Keratinocyte (primary cell): ENCODE measurements at regions not wholly inside any gene's neighbourhood (a gene's known extent, or its start where the extent isn't known, plus 50 kb on each side); places are given as distances from the start of the nearest gene placed in this dataset.

Source experiments
- DNase-seq: peaks from one replicate; pipeline ENCODE4 v3.0.0-alpha.2; 2011; ENCODE audit warnings: low read depth, missing footprints, low spot score
- FAIRE-seq: peaks from 2 replicates; lab custom pipeline; 2011; peaks lifted over from hg19 to GRCh38; lab: Jason Lieb, UNC
- H2AFZ ChIP-seq: 2 replicates; pipeline ENCODE4 v1.6.0; 2012; ENCODE audit warnings: low read length, control low read depth, inconsistent platforms; ENCODE audit not compliant: control insufficient read depth
- H3K27ac ChIP-seq: 2 replicates; pipeline ENCODE4 v1.5.1; 2011; ENCODE audit warnings: low read length; ENCODE audit not compliant: control insufficient read depth, insufficient read depth
- H3K27me3 ChIP-seq: 3 replicates; pipeline ENCODE4 v1.6.0; 2011; ENCODE audit warnings: low read length; ENCODE audit not compliant: control insufficient read depth, insufficient read depth; ENCODE audit errors: extremely low read depth
- H3K36me3 ChIP-seq, 2 experiments: 2 replicates in 1 of 2; 3 replicates in 1 of 2; pipeline ENCODE4 v1.5.1; 2011; ENCODE audit warnings: low read length in 2 of 2, mild to moderate bottlenecking in 1 of 2; ENCODE audit not compliant: control insufficient read depth in 2 of 2, insufficient read depth in 2 of 2; ENCODE audit errors: extremely low read depth in 1 of 2
- H3K4me1 ChIP-seq: 3 replicates; pipeline ENCODE4 v1.5.1; 2011; ENCODE audit warnings: low read length; ENCODE audit not compliant: control insufficient read depth, insufficient read depth; ENCODE audit errors: extremely low read depth
- H3K4me2 ChIP-seq: 3 replicates; pipeline ENCODE4 v1.6.0; 2011; ENCODE audit warnings: low read depth, low read length; ENCODE audit not compliant: control insufficient read depth, insufficient read depth; ENCODE audit errors: extremely low read depth
- H3K4me3 ChIP-seq, 3 experiments: fragments of 200-600 bp in 1 of 3; sonication (generic) in 1 of 3; 2 replicates in 2 of 3; 3 replicates in 1 of 3; pipeline ENCODE4 v1.5.1; 2011 to 2016; ENCODE audit warnings: low read length in 3 of 3, mild to moderate bottlenecking in 3 of 3, control low read depth in 2 of 3, inconsistent platforms in 1 of 3, low read depth in 1 of 3, mixed read lengths in 1 of 3, mixed run types in 1 of 3, moderate library complexity in 1 of 3; ENCODE audit not compliant: control insufficient read depth in 2 of 3, insufficient read depth in 2 of 3; ENCODE audit errors: extremely low read depth in 1 of 3
- H3K79me2 ChIP-seq: 2 replicates; pipeline ENCODE4 v1.6.0; 2012; ENCODE audit warnings: low read length; ENCODE audit not compliant: control insufficient read depth, insufficient read depth
- H3K9ac ChIP-seq: 3 replicates; pipeline ENCODE4 v1.6.0; 2011; ENCODE audit warnings: low read length; ENCODE audit not compliant: control insufficient read depth, insufficient read depth; ENCODE audit errors: extremely low read depth
- H3K9me1 ChIP-seq: 3 replicates; pipeline ENCODE4 v1.6.0; 2011; ENCODE audit warnings: low read length; ENCODE audit not compliant: control insufficient read depth, insufficient read depth; ENCODE audit errors: extremely low read depth
- H3K9me3 ChIP-seq: 2 replicates; pipeline ENCODE4 v1.5.1; 2012; ENCODE audit warnings: low read depth, low read length; ENCODE audit not compliant: control insufficient read depth
- H4K20me1 ChIP-seq: 3 replicates; pipeline ENCODE4 v1.6.0; 2011; ENCODE audit warnings: low read length; ENCODE audit not compliant: control insufficient read depth, insufficient read depth; ENCODE audit errors: extremely low read depth
- EZH2 ChIP-seq: IDR thresholded peaks from one replicate; pipeline ENCODE4 v1.6.1; 2012; ENCODE audit warnings: inconsistent platforms, mild to moderate bottlenecking, low read length, moderate library complexity
- dilution Hi-C: fragments of 300-500 bp; cut with MboI; formaldehyde crosslinking; loops from one replicate; pipeline ENCODE4 v1.7.0; 2020; ENCODE audit warnings: low sequenced_read_pairs; ENCODE audit not compliant: extremely low pct_ligation_motif_present
- TF ChIP-seq, protein P1 (sequence below), 3 experiments: IDR thresholded peaks in 1 of 3; conservative IDR thresholded peaks in 1 of 3; optimal IDR thresholded peaks in 1 of 3; 2 replicates in 2 of 3; 3 replicates in 1 of 3; pipeline versions ENCODE3 to v1.5.1; 2011; ENCODE audit warnings: low read length in 3 of 3, mild to moderate bottlenecking in 3 of 3, moderate library complexity in 2 of 3, control low read depth in 1 of 3, inconsistent platforms in 1 of 3; ENCODE audit not compliant: insufficient read depth in 2 of 3; ENCODE audit errors: extremely low read depth in 1 of 3

DNA sequence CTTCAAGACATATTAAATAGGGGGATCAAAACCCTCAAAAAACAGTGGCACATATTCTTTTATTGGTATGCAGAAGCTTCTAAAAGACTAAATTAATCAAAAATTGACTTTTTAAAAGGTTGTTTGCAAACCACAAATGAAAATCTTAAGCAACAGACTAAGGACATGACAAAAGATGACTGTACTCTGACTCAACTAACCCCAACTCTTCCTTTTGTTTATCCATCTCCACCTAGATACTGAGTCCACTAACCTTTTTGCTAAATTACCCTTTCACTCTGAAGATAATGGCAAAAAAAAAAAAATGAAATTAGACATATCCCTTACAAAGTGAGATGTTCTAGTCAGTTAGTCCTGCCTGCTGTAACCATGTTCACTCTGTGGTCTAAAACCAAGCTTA is 91.6 kb upstream of the NLRP2B start:
- H3K9me1 ChIP-seq = no peaks in the 10 kb centered on the region
- H3K27ac ChIP-seq = no peak overlapping the region
- no peaks in the 10 kb centered on the region for H4K20me1 ChIP-seq
- H3K79me2 ChIP-seq = no peaks in the 10 kb centered on the region
- no peak for FAIRE-seq
- no peak overlapping the region for H3K4me3 ChIP-seq
- no peak for DNase-seq
- no peak overlapping the region for H3K4me2 ChIP-seq
- dilution Hi-C loops = no loop called here
- no peaks in the 10 kb centered on the region for H3K27me3 ChIP-seq
- no peaks in the 10 kb centered on the region for H3K4me1 ChIP-seq
- H3K9me3 ChIP-seq = no peaks in the 10 kb centered on the region
- H3K9ac ChIP-seq = no peak overlapping the region
- H3K36me3 ChIP-seq = no peaks in the 10 kb centered on the region
- no peak for TF ChIP-seq EZH2
- TF ChIP-seq, protein P1, sequence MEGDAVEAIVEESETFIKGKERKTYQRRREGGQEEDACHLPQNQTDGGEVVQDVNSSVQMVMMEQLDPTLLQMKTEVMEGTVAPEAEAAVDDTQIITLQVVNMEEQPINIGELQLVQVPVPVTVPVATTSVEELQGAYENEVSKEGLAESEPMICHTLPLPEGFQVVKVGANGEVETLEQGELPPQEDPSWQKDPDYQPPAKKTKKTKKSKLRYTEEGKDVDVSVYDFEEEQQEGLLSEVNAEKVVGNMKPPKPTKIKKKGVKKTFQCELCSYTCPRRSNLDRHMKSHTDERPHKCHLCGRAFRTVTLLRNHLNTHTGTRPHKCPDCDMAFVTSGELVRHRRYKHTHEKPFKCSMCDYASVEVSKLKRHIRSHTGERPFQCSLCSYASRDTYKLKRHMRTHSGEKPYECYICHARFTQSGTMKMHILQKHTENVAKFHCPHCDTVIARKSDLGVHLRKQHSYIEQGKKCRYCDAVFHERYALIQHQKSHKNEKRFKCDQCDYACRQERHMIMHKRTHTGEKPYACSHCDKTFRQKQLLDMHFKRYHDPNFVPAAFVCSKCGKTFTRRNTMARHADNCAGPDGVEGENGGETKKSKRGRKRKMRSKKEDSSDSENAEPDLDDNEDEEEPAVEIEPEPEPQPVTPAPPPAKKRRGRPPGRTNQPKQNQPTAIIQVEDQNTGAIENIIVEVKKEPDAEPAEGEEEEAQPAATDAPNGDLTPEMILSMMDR (optimal IDR thresholded peaks at IDR 0.05 in 1 of 3, IDR thresholded peaks at IDR 0.05 in 1 of 3, conservative IDR thresholded peaks at IDR 0.05 in 1 of 3; ENCODE audit: extremely low read depth in 1 of 3, insufficient read depth in 2 of 3, low read length in 3 of 3) = no peak
- no peak overlapping the region for H2AFZ ChIP-seq

DNA sequence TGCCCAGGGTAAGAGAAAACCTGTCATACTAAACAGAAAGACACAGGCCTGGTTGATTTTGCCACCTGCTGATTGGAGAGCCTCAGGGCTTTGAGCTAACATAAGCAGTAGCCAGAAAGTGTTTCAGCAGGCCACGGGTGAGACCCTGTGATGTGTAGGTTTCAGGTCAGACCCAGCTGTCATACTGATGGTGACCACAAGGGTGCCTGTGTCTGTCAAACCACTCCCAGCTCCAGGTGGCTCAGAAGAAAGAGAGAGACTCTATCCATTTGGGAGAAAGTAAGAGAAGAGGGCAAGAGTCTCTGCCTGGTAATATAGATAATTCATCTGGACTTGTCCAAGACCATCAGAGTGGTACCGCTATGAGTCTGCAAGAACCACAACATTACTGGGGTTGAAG is 72.8 kb upstream of the NLRP2B start:
- TF ChIP-seq EZH2 = no peak
- TF ChIP-seq, protein P1 (optimal IDR thresholded peaks at IDR 0.05 in 1 of 3, IDR thresholded peaks at IDR 0.05 in 1 of 3, conservative IDR thresholded peaks at IDR 0.05 in 1 of 3; ENCODE audit: extremely low read depth in 1 of 3, insufficient read depth in 2 of 3, low read length in 3 of 3) = peak in 1 of 3 experiments; percentile 8
- FAIRE-seq = no peak
- dilution Hi-C loops = no loop called here

More for the DNA sequence above, 72.8 kb upstream of the NLRP2B start:
- no peak overlapping the region for H3K4me2 ChIP-seq
- no peaks in the 10 kb centered on the region for H3K36me3 ChIP-seq
- H3K9me3 ChIP-seq = no peaks in the 10 kb centered on the region
- no peak overlapping the region for H3K27ac ChIP-seq
- H2AFZ ChIP-seq = no peak overlapping the region
- H3K9ac ChIP-seq = no peak overlapping the region
- no peaks in the 10 kb centered on the region for H3K27me3 ChIP-seq
- H4K20me1 ChIP-seq = no peaks in the 10 kb centered on the region
- no peaks in the 10 kb centered on the region for H3K4me1 ChIP-seq
- no peak overlapping the region for H3K4me3 ChIP-seq
- DNase-seq = no peak
- no peaks in the 10 kb centered on the region for H3K79me2 ChIP-seq
- no peaks in the 10 kb centered on the region for H3K9me1 ChIP-seq
